ENCODE measurements at regions not wholly inside any gene's neighbourhood (a gene's known extent, or its start where the extent isn't known, plus 50 kb on each side); places are given as distances from the start of the nearest gene placed in this dataset.

DNA sequence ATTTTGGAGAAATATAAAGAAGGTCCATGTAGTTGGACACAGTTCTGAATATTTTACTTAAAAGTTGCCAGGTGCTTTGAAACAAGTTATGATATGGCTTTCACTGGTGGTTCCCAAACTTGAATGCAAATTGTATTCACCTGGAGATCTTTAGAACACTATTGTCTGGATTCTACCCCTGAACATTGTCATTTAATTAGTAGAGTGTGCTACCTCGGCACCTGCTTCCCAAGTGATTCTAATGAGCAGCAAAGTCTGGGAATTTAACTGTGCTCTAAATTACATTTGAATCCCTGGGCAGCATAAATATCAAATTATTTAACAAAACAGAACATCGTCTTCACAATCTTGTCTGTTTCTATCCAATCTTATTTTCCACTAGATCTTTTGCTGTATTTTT, 2483.3 kb downstream of the PCDH9 start:
- Histone ChIP-seq H4K20me1 (replicated peaks; ENCODE audit: insufficient read depth) (no peaks in the 10 kb centered on the region), H3K79me2 (replicated peaks; ENCODE audit: insufficient read depth) (no peaks in the 10 kb centered on the region), H3F3A (replicated peaks; ENCODE audit: low read depth) (no peaks in the 10 kb centered on the region), H3K27me3 (ENCODE audit: insufficient read depth) (no peaks in the 10 kb centered on the region), H3K27ac (ENCODE audit: low read depth) (no peak overlapping the region), H3K9me2 (ENCODE audit: insufficient read depth) (no peaks in the 10 kb centered on the region), H3K4me1 (ENCODE audit: insufficient read depth) (peaks cover 15% of the 10 kb centered on the region), H3K4me2 (peak overlapping the region; percentile 10; the same call in 1 of the 2 replicates), H3K36me3 (ENCODE audit: insufficient read depth) (no peaks in the 10 kb centered on the region), H3K4me3 (no peak overlapping the region), H2AFZ (no peak overlapping the region)
- TF ChIP-seq EZH2phosphoT487 (IDR thresholded peaks at IDR 0.05; ENCODE audit: unreplicated experiment), result no peak
- no peaks in the 10 kb centered on the region for H3K27me3 Mint-ChIP-seq (ENCODE audit: insufficient read depth, low read depth, poor library complexity)
- peaks cover 2% of the 10 kb centered on the region; the same call in 1 of the 3 replicates for H3K9me3 Mint-ChIP-seq
- no peak overlapping the region; the same call in 2 of the 3 replicates for H3K4me3 Mint-ChIP-seq
- peak overlapping the region; percentile 91 for H3K27ac Mint-ChIP-seq
- peaks cover 24% of the 10 kb centered on the region for H3K4me1 Mint-ChIP-seq
- DNase-seq (ENCODE audit: low spot score) (peak; percentile 46), ATAC-seq (peak; percentile 60)
- H3K36me3 Mint-ChIP-seq (ENCODE audit: low read depth), result no peaks in the 10 kb centered on the region; the same call in 2 of the 3 replicates

DNA sequence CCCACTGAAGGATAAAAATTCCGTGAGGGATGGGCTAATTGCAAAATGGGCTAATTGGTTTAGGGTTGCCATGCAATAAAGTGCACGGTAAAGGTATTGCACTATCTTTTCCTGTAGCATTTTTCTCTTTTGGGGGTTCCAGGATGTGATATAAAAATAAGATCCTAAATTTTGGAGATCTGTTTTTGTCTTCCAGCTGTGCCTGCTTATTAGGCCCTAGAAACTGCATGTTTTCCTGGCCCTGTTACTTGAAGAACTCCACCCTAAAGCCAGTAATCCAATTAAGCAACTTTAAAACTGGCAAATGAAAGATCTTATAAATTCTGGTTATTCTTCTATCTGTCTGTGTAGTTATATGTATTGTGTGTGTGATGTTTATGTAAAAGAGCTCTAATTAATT, 2489.6 kb downstream of the PCDH9 start:
- Mint-ChIP-seq H3K4me1 (peaks cover 2% of the 10 kb centered on the region; the same call in 1 of the 3 replicates), H3K27me3 (ENCODE audit: insufficient read depth, low read depth, poor library complexity) (no peaks in the 10 kb centered on the region), H3K27ac (no peak overlapping the region), H3K9me3 (peaks cover 29% of the 10 kb centered on the region), H3K4me3 (no peak overlapping the region), H3K36me3 (ENCODE audit: low read depth) (peaks cover 22% of the 10 kb centered on the region)
- Histone ChIP-seq H2AFZ (no peak overlapping the region), H3K4me3 (no peak overlapping the region), H3K4me2 (no peak overlapping the region), H3K9me2 (ENCODE audit: insufficient read depth) (peaks cover 4% of the 10 kb centered on the region; the same call in 1 of the 2 replicates), H3K79me2 (replicated peaks; ENCODE audit: insufficient read depth) (no peaks in the 10 kb centered on the region), H3F3A (replicated peaks; ENCODE audit: low read depth) (no peaks in the 10 kb centered on the region), H3K27ac (ENCODE audit: low read depth) (no peak overlapping the region), H3K36me3 (ENCODE audit: insufficient read depth) (no peaks in the 10 kb centered on the region), H3K27me3 (ENCODE audit: insufficient read depth) (no peaks in the 10 kb centered on the region), H3K4me1 (ENCODE audit: insufficient read depth) (no peaks in the 10 kb centered on the region), H4K20me1 (replicated peaks; ENCODE audit: insufficient read depth) (no peaks in the 10 kb centered on the region)
- TF ChIP-seq EZH2phosphoT487 (IDR thresholded peaks at IDR 0.05; ENCODE audit: unreplicated experiment) (no peak), CREB1 (CRISPR knock-in tag; IDR thresholded peaks at IDR 0.05; ENCODE audit: low read depth) (no peak), ZNF331 (CRISPR knock-in tag; IDR thresholded peaks at IDR 0.05; ENCODE audit: low read depth) (no peak), NANOG (IDR thresholded peaks at IDR 0.05; ENCODE audit: borderline replicate concordance) (no peak), JUNB (IDR thresholded peaks at IDR 0.05; ENCODE audit: unreplicated experiment) (no peak), EZH2 (IDR thresholded peaks at IDR 0.05; ENCODE audit: low read depth, unreplicated experiment) (no peak), ZNF114 (CRISPR knock-in tag; IDR thresholded peaks at IDR 0.05) (no peak)
- TF ChIP-seq, protein P1, sequence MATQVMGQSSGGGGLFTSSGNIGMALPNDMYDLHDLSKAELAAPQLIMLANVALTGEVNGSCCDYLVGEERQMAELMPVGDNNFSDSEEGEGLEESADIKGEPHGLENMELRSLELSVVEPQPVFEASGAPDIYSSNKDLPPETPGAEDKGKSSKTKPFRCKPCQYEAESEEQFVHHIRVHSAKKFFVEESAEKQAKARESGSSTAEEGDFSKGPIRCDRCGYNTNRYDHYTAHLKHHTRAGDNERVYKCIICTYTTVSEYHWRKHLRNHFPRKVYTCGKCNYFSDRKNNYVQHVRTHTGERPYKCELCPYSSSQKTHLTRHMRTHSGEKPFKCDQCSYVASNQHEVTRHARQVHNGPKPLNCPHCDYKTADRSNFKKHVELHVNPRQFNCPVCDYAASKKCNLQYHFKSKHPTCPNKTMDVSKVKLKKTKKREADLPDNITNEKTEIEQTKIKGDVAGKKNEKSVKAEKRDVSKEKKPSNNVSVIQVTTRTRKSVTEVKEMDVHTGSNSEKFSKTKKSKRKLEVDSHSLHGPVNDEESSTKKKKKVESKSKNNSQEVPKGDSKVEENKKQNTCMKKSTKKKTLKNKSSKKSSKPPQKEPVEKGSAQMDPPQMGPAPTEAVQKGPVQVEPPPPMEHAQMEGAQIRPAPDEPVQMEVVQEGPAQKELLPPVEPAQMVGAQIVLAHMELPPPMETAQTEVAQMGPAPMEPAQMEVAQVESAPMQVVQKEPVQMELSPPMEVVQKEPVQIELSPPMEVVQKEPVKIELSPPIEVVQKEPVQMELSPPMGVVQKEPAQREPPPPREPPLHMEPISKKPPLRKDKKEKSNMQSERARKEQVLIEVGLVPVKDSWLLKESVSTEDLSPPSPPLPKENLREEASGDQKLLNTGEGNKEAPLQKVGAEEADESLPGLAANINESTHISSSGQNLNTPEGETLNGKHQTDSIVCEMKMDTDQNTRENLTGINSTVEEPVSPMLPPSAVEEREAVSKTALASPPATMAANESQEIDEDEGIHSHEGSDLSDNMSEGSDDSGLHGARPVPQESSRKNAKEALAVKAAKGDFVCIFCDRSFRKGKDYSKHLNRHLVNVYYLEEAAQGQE (IDR thresholded peaks at IDR 0.05; ENCODE audit: unreplicated experiment), result no peak
- TF ChIP-seq, protein P2, sequence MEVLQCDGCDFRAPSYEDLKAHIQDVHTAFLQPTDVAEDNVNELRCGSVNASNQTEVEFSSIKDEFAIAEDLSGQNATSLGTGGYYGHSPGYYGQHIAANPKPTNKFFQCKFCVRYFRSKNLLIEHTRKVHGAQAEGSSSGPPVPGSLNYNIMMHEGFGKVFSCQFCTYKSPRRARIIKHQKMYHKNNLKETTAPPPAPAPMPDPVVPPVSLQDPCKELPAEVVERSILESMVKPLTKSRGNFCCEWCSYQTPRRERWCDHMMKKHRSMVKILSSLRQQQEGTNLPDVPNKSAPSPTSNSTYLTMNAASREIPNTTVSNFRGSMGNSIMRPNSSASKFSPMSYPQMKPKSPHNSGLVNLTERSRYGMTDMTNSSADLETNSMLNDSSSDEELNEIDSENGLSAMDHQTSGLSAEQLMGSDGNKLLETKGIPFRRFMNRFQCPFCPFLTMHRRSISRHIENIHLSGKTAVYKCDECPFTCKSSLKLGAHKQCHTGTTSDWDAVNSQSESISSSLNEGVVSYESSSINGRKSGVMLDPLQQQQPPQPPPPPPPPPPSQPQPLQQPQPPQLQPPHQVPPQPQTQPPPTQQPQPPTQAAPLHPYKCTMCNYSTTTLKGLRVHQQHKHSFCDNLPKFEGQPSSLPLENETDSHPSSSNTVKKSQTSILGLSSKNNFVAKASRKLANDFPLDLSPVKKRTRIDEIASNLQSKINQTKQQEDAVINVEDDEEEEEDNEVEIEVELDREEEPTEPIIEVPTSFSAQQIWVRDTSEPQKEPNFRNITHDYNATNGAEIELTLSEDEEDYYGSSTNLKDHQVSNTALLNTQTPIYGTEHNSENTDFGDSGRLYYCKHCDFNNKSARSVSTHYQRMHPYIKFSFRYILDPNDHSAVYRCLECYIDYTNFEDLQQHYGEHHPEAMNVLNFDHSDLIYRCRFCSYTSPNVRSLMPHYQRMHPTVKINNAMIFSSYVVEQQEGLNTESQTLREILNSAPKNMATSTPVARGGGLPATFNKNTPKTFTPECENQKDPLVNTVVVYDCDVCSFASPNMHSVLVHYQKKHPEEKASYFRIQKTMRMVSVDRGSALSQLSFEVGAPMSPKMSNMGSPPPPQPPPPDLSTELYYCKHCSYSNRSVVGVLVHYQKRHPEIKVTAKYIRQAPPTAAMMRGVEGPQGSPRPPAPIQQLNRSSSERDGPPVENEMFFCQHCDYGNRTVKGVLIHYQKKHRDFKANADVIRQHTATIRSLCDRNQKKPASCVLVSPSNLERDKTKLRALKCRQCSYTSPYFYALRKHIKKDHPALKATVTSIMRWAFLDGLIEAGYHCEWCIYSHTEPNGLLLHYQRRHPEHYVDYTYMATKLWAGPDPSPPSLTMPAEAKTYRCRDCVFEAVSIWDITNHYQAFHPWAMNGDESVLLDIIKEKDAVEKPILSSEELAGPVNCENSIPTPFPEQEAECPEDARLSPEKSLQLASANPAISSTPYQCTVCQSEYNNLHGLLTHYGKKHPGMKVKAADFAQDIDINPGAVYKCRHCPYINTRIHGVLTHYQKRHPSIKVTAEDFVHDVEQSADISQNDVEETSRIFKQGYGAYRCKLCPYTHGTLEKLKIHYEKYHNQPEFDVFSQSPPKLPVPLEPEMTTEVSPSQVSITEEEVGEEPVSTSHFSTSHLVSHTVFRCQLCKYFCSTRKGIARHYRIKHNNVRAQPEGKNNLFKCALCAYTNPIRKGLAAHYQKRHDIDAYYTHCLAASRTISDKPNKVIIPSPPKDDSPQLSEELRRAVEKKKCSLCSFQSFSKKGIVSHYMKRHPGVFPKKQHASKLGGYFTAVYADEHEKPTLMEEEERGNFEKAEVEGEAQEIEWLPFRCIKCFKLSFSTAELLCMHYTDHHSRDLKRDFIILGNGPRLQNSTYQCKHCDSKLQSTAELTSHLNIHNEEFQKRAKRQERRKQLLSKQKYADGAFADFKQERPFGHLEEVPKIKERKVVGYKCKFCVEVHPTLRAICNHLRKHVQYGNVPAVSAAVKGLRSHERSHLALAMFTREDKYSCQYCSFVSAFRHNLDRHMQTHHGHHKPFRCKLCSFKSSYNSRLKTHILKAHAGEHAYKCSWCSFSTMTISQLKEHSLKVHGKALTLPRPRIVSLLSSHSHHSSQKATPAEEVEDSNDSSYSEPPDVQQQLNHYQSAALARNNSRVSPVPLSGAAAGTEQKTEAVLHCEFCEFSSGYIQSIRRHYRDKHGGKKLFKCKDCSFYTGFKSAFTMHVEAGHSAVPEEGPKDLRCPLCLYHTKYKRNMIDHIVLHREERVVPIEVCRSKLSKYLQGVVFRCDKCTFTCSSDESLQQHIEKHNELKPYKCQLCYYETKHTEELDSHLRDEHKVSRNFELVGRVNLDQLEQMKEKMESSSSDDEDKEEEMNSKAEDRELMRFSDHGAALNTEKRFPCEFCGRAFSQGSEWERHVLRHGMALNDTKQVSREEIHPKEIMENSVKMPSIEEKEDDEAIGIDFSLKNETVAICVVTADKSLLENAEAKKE (CRISPR knock-in tag; IDR thresholded peaks at IDR 0.05), result no peak
- TF ChIP-seq, protein P3, sequence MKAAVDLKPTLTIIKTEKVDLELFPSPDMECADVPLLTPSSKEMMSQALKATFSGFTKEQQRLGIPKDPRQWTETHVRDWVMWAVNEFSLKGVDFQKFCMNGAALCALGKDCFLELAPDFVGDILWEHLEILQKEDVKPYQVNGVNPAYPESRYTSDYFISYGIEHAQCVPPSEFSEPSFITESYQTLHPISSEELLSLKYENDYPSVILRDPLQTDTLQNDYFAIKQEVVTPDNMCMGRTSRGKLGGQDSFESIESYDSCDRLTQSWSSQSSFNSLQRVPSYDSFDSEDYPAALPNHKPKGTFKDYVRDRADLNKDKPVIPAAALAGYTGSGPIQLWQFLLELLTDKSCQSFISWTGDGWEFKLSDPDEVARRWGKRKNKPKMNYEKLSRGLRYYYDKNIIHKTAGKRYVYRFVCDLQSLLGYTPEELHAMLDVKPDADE (IDR thresholded peaks at IDR 0.05), result no peak
- ATAC-seq, result no peak
- no peak for DNase-seq (ENCODE audit: low spot score)

Measured in GM23338 (cell line).